H54 (cell line): ENCODE measurements at regions not wholly inside any gene's neighbourhood (a gene's known extent, or its start where the extent isn't known, plus 50 kb on each side); places are given as distances from the start of the nearest gene placed in this dataset.
A peak's percentile ranks its signal among the peaks of the same experiment; 100 is the strongest.

Experiments
- DNase-seq: peaks from one replicate; pipeline ENCODE4 v3.0.0; 2011; ENCODE audit warnings: low spot score, mixed read lengths; ENCODE audit not compliant: insufficient read length
- FAIRE-seq: peaks from 3 replicates; lab custom pipeline; 2011; peaks lifted over from hg19 to GRCh38; lab: Jason Lieb, UNC
- POLR2A ChIP-seq: IDR thresholded peaks from 2 replicates; pipeline ENCODE4 v1.6.1; 2011; ENCODE audit warnings: low read depth, mild to moderate bottlenecking, low read length

- no peak for TF ChIP-seq POLR2A
- DNase-seq: peak; percentile 42
- no peak for FAIRE-seq
These were observed 355.7 kb downstream of the LTN1 start for GRCh38 chr21:28636752-28637691.

- DNase-seq (no peak), FAIRE-seq (no peak)
- TF ChIP-seq POLR2A: no peak
These were observed 357.1 kb downstream of the LTN1 start for GRCh38 chr21:28635541-28635940.

- DNase-seq: no peak
- FAIRE-seq: no peak
- TF ChIP-seq POLR2A: no peak
These were observed 358.7 kb downstream of the LTN1 start for GRCh38 chr21:28633839-28634555.

- no peak for DNase-seq
- TF ChIP-seq POLR2A: no peak
- no peak for FAIRE-seq
These were observed 359.8 kb downstream of the LTN1 start for GRCh38 chr21:28632755-28633408.

GRCh38 chr21:28627691-28628090, 365.0 kb downstream of the LTN1 start:
- DNase-seq: no peak
- no peak for FAIRE-seq
- no peak for TF ChIP-seq POLR2A

- FAIRE-seq: no peak
- no peak for DNase-seq
- no peak for TF ChIP-seq POLR2A
These were observed 365.4 kb downstream of the LTN1 start for GRCh38 chr21:28627261-28627660.

- no peak for FAIRE-seq
- no peak for DNase-seq
- no peak for TF ChIP-seq POLR2A
These were observed 368.1 kb downstream of the LTN1 start for GRCh38 chr21:28624626-28625025.

- TF ChIP-seq POLR2A: no peak
- FAIRE-seq (no peak), DNase-seq (no peak)
These were observed 375.4 kb downstream of the LTN1 start for GRCh38 chr21:28617300-28617699.

- FAIRE-seq: peak; percentile 78
- DNase-seq: no peak
- no peak for TF ChIP-seq POLR2A
These were observed 377.4 kb downstream of the LTN1 start for GRCh38 chr21:28615276-28615675.

GRCh38 chr21:28614791-28615190, 377.9 kb downstream of the LTN1 start:
- FAIRE-seq (no peak), DNase-seq (no peak)
- TF ChIP-seq POLR2A: no peak

- TF ChIP-seq POLR2A: no peak
- DNase-seq: no peak
- FAIRE-seq: no peak
These were observed 384.0 kb downstream of the LTN1 start for GRCh38 chr21:28608646-28609045.

GRCh38 chr21:28607545-28607944, 385.1 kb downstream of the LTN1 start:
- no peak for TF ChIP-seq POLR2A
- DNase-seq (no peak), FAIRE-seq (no peak)

- no peak for FAIRE-seq
- no peak for TF ChIP-seq POLR2A
- DNase-seq: no peak
These were observed 387.6 kb downstream of the LTN1 start for GRCh38 chr21:28604946-28605537.
